MM.1S (cell line): ENCODE measurements at regions not wholly inside any gene's neighbourhood (a gene's known extent, or its start where the extent isn't known, plus 50 kb on each side); places are given as distances from the start of the nearest gene placed in this dataset.

Source experiments
- DNase-seq: peaks from one replicate; pipeline ENCODE4 v3.0.0-alpha.2; 2015
- H2AFZ ChIP-seq: fragments of 300-600 bp; sonication (generic); 2 replicates; pipeline ENCODE4 v1.6.0; 2016; ENCODE audit warnings: antibody characterized with exemption, low read length
- H3F3A ChIP-seq: fragments of 300-600 bp; sonication (generic); 2 replicates; pipeline ENCODE4 v1.6.1; 2016; ENCODE audit warnings: mild to moderate bottlenecking, antibody characterized with exemption, low read length, moderate library complexity, mixed read lengths; ENCODE audit not compliant: insufficient read depth
- H3K27ac ChIP-seq: fragments of 300-600 bp; sonication (generic); 2 replicates; pipeline ENCODE4 v1.5.1; 2016; ENCODE audit warnings: mild to moderate bottlenecking, low read length
- H3K27me3 ChIP-seq: fragments of 300-600 bp; sonication (generic); replicated peaks from 2 replicates; pipeline ENCODE4 v1.6.0; 2016; ENCODE audit warnings: low read length; ENCODE audit not compliant: insufficient read depth
- H3K36me3 ChIP-seq: fragments of 300-600 bp; sonication (generic); replicated peaks from 2 replicates; pipeline ENCODE4 v1.6.1; 2016; ENCODE audit warnings: mild to moderate bottlenecking, low read length, mixed read lengths; ENCODE audit not compliant: insufficient read depth
- H3K4me1 ChIP-seq: fragments of 300-600 bp; sonication (generic); 2 replicates; pipeline ENCODE4 v1.6.1; 2016; ENCODE audit warnings: low read length, mixed read lengths
- H3K4me2 ChIP-seq: fragments of 300-600 bp; sonication (generic); 2 replicates; pipeline ENCODE4 v1.6.0; 2016; ENCODE audit warnings: low read depth, low read length
- H3K4me3 ChIP-seq: fragments of 300-600 bp; sonication (generic); 2 replicates; pipeline ENCODE4 v1.5.1; 2016; ENCODE audit warnings: low read length, mixed read lengths
- H3K79me2 ChIP-seq: fragments of 300-600 bp; sonication (generic); 2 replicates; pipeline ENCODE4 v1.6.1; 2016; ENCODE audit warnings: mixed run types, low read length, mixed read lengths
- H3K9ac ChIP-seq: fragments of 300-600 bp; sonication (generic); 2 replicates; pipeline ENCODE4 v1.6.1; 2016; ENCODE audit warnings: low read length, mixed read lengths
- H3K9me2 ChIP-seq: fragments of 300-600 bp; sonication (generic); replicated peaks from 2 replicates; pipeline ENCODE4 v1.6.1; 2016; ENCODE audit warnings: mild to moderate bottlenecking, low read length, mixed read lengths; ENCODE audit not compliant: insufficient read depth
- H3K9me3 ChIP-seq: fragments of 300-600 bp; sonication (generic); replicated peaks from 2 replicates; pipeline ENCODE4 v1.6.1; 2016; ENCODE audit warnings: mild to moderate bottlenecking, low read length, mixed read lengths; ENCODE audit not compliant: insufficient read depth
- H4K20me1 ChIP-seq: fragments of 300-600 bp; sonication (generic); 2 replicates; pipeline ENCODE4 v1.6.1; 2016; ENCODE audit warnings: mild to moderate bottlenecking, low read length, moderate library complexity, mixed read lengths; ENCODE audit not compliant: insufficient read depth
- EZH2 ChIP-seq: fragments of 300-600 bp; sonication (generic); optimal IDR thresholded peaks from 2 replicates; pipeline ENCODE3; 2017; ENCODE audit warnings: low read depth, mild to moderate bottlenecking, antibody characterized with exemption, low read length, mixed read lengths
- EZH2phosphoT487 ChIP-seq: fragments of 300-600 bp; sonication (generic); IDR thresholded peaks from 2 replicates; pipeline ENCODE4 v1.6.1; 2018; ENCODE audit warnings: antibody characterized with exemption, low read length
- TF ChIP-seq, protein P1 (sequence below): fragments of 300-600 bp; sonication (generic); IDR thresholded peaks from 2 replicates; pipeline ENCODE4 v1.5.1; 2016; ENCODE audit warnings: antibody characterized with exemption, low read length, mixed read lengths

DNA sequence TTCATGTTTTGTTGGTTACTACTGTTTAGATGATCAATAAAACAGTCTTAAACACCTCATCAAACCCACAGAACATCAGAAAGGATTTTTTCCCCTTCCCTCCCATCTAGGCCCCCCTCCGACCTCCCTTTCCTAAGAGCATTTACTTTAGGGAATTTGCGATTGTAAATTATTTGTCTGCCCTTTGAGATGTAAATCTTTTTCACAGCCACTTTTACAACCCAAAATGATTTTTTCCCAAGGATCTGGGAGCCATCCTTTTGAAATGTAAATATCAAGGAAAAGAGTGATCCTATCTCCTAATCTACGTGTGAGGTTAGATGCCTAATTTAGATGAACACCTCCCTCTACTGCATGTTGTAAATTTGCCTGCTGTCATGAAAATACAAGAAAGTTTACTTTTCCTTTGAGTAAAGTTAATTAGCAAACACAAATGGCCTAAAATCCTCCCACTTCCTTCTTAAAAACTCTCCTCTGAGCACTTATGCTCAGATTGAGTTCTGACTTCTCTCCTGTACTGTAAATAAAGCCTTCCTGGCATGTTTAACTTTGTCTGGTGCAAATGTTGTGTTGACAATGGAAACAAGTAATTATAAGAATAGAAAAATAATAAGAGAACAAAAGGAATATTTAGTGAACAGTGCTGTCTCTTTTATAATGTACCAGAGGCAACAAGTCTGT, 1646.9 kb upstream of the SPRY2 start:
- TF ChIP-seq, protein P1, sequence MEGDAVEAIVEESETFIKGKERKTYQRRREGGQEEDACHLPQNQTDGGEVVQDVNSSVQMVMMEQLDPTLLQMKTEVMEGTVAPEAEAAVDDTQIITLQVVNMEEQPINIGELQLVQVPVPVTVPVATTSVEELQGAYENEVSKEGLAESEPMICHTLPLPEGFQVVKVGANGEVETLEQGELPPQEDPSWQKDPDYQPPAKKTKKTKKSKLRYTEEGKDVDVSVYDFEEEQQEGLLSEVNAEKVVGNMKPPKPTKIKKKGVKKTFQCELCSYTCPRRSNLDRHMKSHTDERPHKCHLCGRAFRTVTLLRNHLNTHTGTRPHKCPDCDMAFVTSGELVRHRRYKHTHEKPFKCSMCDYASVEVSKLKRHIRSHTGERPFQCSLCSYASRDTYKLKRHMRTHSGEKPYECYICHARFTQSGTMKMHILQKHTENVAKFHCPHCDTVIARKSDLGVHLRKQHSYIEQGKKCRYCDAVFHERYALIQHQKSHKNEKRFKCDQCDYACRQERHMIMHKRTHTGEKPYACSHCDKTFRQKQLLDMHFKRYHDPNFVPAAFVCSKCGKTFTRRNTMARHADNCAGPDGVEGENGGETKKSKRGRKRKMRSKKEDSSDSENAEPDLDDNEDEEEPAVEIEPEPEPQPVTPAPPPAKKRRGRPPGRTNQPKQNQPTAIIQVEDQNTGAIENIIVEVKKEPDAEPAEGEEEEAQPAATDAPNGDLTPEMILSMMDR = no peak
- no peak for TF ChIP-seq EZH2
- TF ChIP-seq EZH2phosphoT487 = no peak
- no peaks in the 10 kb centered on the region for H4K20me1 ChIP-seq
- no peaks in the 10 kb centered on the region for H3K27me3 ChIP-seq
- H3K9me2 ChIP-seq = no peaks in the 10 kb centered on the region
- H3K4me1 ChIP-seq = no peaks in the 10 kb centered on the region
- no peak overlapping the region for H3K4me2 ChIP-seq
- H3K27ac ChIP-seq = no peak overlapping the region
- H3K9me3 ChIP-seq = no peaks in the 10 kb centered on the region
- H3K4me3 ChIP-seq = no peak overlapping the region
- no peaks in the 10 kb centered on the region for H3F3A ChIP-seq
- DNase-seq = no peak
- no peak overlapping the region for H3K9ac ChIP-seq
- no peaks in the 10 kb centered on the region for H3K79me2 ChIP-seq
- H3K36me3 ChIP-seq = no peaks in the 10 kb centered on the region
- no peak overlapping the region for H2AFZ ChIP-seq

DNA sequence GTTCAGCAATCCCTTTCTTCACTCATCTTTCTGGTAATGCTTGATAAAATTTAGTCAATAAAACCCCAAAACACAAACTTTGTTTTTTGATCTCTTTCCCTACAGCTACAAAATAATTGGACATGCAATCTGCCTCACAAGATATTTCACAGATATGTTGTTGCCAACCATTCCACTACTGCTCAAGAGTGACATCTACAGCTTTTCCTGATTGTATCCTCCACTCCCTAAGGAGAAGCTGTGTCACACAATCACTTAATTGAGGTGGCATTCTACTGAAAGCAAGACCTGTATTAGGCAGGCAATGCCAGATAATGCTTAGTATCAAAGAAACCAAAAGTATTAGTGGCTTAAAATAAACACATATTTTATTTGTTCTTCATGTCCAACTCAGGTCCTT, 1646.2 kb upstream of the SPRY2 start:
- DNase-seq = no peak
- Histone ChIP-seq H3F3A (no peaks in the 10 kb centered on the region), H3K9me3 (no peaks in the 10 kb centered on the region), H3K4me1 (no peaks in the 10 kb centered on the region), H3K27me3 (no peaks in the 10 kb centered on the region), H2AFZ (no peak overlapping the region), H3K9ac (no peak overlapping the region), H3K79me2 (no peaks in the 10 kb centered on the region), H3K27ac (no peak overlapping the region), H3K4me3 (no peak overlapping the region), H3K36me3 (no peaks in the 10 kb centered on the region), H3K9me2 (no peaks in the 10 kb centered on the region), H3K4me2 (no peak overlapping the region), H4K20me1 (no peaks in the 10 kb centered on the region)
- TF ChIP-seq, protein P1 = no peak
- TF ChIP-seq EZH2 (no peak), EZH2phosphoT487 (no peak)

DNA sequence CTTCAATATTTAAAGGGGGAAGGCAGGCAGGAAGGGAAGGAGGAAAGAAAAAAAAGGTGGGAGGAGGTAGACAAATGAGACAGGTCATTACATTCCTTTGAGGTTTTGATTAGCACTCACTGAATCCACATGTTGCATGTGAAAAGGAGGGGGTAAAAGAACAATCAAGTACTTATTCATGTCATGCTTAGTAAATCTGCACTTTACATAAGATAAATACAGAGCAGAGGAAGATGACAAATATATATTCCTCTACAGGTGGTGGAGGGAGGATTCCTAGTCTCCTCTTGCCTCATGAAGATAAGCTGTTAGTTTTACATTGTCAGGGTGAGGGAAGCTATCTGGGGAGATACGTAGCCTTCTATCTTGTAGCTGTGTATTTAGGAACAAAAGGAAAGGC, 1645.4 kb upstream of the SPRY2 start:
- DNase-seq = no peak
- no peak overlapping the region for H3K4me2 ChIP-seq
- no peak overlapping the region for H3K4me3 ChIP-seq
- H4K20me1 ChIP-seq = no peaks in the 10 kb centered on the region
- TF ChIP-seq EZH2phosphoT487 = no peak
- no peak for TF ChIP-seq EZH2
- TF ChIP-seq, protein P1 = no peak
- no peaks in the 10 kb centered on the region for H3K4me1 ChIP-seq
- no peaks in the 10 kb centered on the region for H3K27me3 ChIP-seq
- no peaks in the 10 kb centered on the region for H3K79me2 ChIP-seq
- H3F3A ChIP-seq = no peaks in the 10 kb centered on the region
- no peak overlapping the region for H2AFZ ChIP-seq
- H3K9me2 ChIP-seq = no peaks in the 10 kb centered on the region
- no peak overlapping the region for H3K27ac ChIP-seq
- H3K9ac ChIP-seq = no peak overlapping the region
- H3K9me3 ChIP-seq = no peaks in the 10 kb centered on the region
- no peaks in the 10 kb centered on the region for H3K36me3 ChIP-seq
